Activated CD8-positive, alpha-beta memory T cell treated with anti-CD3 and anti-CD28 coated beads, Interleukin-2, amount 50 U/mL, for 1 hour (primary cell): ENCODE measurements at regions not wholly inside any gene's neighbourhood (a gene's known extent, or its start where the extent isn't known, plus 50 kb on each side); places are given as distances from the start of the nearest gene placed in this dataset.

Experiments
- DNase-seq: peaks from one replicate; pipeline ENCODE4 v3.0.0-alpha.2; 2020; ENCODE audit errors: extremely low read depth

GRCh38 chr13:103284466-103284865, 218.2 kb upstream of the SLC10A2 start:
- DNase-seq, result no peak

GRCh38 chr13:103283451-103283820, 217.2 kb upstream of the SLC10A2 start:
- DNase-seq, result no peak

DNA sequence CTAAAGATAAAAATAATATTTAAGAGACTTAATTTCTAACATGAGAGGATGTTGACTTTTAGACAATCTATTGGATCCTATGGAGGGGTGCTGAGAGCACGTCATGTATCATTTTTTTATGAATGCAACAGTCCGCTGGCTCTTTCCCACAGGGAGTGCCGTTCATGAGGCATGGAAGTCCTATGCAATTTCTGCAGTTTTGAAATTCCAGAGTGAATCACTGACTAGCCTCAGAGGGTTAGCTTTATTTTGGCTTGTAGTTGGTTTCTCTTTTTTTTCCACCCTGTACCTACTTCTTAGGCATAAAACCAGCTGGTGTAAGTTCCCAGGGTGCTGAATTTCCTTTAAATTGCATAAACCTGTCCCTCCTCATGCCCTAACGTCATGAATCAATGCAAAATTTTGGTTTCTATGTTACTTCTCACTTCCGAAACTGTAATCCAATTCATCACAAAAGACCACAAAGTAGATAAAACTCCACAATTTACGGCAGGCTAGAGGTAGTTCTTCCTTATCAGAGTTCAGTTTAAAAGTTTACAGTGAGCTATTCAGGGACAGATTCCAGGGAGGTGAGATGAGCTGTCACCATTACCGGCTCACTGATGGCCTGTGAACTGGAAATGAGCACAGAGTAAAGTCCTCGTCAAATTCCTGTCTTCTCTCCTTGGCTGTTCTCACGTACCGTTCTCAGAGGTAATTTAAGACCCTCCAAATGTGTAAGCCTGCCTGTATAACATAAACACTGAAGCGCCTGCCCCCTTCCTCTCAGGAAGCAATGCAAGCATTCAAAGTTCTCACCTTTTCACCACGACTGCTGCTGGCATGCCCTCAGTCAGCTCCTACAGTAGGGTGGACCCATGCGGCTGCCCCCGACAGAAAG, 216.6 kb upstream of the SLC10A2 start:
- DNase-seq, result no peak

DNA sequence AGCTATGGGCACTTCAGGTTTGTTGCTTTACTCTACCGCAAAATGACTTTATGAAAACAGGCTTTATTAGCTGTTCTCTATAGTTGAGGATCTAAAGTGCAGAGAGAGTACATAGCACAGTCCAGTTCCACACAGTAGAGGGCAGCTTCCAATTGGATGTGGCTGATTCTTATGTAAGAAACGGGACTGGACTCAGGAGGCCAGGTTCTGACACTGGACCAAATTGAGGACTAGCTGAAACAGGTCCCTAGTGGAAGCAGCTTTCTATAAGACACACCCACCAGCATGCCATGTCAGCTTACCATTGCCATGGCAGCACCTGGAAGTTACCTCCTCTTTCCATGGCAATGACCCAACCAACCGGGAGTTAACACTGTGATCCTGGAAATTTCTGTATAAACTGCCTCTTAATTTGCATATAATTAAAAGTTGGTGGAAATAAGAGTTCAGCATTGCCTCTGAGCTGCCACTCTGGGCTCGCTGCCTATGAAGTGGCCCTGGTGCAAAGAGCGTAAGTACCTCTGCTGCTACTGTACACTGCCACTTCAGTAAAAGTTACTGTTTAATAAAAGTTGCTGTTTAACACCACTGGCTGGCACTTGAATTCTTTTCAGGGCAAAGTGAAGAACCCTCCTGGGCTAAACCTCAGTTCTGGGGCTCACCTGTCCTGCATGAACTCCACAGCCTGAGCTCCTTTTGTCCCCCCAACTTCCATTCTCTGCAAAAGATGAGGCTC, 211.9 kb upstream of the SLC10A2 start:
- no peak for DNase-seq

DNA sequence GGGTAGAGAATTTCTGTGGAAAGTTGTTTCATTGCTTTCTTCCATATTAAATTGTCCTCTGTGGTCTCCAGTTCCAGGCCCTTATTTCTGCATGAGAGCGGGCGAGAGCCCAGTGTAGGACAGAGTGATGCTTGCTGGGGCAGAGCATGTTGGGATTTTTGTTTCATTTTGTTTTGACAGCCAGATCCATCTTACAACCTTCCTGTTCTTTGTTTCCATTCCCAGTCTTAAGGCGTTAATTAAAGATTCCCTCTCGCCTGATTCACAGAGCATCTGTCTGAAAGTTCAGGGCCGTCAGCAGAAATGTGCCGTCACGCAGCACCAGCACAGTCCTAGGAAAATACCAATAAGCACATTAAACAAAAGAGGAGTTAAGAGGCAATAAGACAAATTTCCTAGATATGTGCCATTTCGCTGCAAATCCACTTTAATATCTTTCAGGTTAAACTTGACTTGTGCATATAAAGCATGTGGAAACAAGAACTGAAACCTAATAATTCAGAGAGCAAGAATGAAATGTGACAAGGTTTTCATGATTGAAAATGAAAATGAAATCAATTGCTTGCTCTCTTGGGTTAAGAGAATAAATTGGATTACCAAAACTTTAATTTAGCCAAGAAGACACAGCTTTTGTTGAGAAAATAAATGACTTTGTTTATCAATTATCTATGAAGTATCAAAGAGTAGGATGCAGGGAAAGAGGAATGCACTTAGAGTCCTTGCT, 210.7 kb upstream of the SLC10A2 start:
- no peak for DNase-seq

DNA sequence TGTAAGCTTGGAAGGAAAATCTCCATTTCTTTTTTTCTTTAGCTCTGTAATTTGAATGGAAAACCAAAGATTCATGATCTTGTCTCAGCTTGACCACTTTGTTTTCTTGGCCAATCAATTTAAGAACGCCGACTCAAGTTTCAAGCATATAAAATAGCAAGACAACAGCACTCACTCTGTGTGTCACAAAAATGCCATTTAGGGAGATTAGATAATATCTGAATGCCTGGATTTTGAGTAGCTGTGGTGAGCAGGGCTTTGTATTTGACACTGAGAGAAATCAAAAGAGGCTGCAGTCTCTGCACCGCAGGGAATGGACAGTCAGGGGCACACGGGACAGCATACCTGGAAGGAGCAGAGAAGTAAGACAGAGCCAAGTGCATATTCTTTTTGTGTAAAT, 209.5 kb upstream of the SLC10A2 start:
- no peak for DNase-seq

- no peak for DNase-seq
Measured at GRCh38 chr13:103275081-103275480, 208.9 kb upstream of the SLC10A2 start.

DNA sequence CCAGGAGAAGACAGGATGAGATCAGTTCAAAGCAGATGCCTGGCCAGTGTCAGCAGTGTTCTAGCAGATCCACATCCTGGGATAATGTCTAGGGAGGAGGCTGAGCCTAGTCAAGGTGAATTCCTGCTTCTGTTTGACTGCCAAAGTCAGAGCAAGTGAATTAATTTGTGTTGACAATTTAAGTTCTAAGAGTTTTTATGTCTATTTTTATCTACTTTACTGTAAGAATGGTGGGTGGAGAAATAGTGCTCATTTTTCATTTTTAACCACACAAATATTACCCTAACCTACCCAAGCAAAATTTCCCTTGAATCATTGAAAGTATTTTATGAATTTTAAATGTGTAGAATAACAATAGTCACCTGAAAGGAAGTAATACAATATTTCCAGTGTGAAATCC, 207.6 kb upstream of the SLC10A2 start:
- no peak for DNase-seq

- no peak for DNase-seq
Measured at GRCh38 chr13:103272770-103273169, 206.6 kb upstream of the SLC10A2 start.

DNA sequence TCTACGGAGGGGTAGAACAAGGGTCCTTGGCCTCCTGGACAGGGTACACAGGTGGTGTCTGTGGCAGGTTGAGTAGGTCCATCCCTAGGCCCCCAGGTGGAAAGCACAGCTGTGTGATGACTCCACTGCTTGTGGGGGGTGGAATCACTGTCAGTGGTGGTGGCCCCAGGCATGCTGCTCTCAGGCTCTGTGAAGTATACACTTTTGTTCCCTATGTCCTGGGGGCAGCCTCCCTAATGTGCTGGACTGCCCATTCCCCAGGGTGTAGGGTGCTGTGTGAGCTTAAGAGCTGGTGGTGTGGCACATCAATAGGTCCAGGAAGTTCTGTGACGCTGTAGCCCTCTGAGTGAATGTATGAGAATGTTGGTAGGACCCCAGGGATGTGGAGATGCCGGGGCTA, 197.2 kb upstream of the SLC10A2 start:
- DNase-seq, result no peak

GRCh38 chr13:103255587-103256301, 189.5 kb upstream of the SLC10A2 start:
- DNase-seq, result no peak

DNA sequence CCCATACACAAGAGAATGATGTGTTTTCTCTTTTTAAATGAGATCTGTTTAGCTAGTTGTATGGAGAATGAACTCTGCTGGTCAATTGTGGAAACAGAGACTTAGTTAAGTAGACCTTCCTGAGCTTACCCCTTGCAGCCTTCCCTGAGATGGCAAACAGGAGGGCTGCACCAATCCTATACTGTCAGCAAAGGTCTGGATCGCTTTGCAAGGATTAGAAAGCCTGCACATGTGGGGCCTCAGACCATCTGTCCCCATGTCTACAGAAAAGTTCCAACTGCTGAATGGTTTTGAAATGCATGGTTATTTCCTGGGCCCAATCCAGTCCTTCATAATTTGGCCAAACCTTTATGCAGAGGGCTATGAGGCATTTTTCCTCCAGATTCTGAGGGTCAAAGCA, 183.9 kb upstream of the SLC10A2 start:
- no peak for DNase-seq

DNA sequence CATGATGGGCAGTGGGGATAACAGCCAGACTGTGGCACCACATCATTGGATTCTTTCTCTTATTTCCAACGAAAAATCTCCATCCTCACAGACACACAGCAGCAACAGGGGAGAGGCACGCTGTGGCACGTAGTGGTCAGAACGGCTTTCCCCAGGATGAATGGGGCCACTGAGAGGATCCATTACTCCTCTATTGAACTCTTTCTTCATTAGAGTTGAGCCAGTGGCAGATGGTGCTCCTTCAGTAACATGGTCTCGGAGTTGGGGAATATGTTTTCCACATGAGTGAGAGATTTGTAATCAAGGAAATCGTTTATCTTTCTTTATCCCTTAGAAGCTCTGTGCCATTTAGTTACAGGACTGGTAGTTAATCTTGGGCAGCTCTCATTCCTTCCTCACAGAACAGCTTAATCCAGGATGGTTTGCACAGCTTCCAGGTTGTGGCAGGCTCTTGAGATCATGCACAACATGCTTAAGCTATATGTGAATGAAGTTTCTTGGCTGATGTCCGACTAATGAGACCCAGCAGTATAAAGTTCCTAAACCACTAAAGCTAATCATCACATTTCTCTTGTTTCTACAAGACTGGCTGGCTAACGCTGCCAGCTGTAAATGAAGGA, 180.5 kb upstream of the SLC10A2 start:
- no peak for DNase-seq

DNA sequence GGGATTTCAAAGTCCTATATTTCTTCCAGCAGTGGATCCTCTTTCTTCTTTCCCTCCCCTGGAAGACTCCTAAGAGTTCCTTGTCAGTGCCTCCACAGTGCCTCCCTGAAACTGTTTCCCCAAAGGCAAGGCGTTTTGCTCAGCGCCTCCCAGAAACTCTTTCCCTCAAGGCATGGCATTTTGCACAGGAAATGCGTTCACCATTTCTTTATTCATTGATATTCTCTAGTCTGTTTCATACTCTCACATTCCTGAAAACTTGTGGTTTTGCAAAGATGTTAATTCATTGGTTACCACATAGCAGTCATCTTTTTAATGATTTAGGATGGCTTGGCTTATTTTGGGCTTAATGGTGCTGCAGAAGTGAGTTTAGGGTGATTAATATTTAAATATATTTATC, 177.3 kb upstream of the SLC10A2 start:
- DNase-seq, result no peak

- no peak for DNase-seq
Measured at GRCh38 chr13:103238441-103238840, 172.2 kb upstream of the SLC10A2 start.

- no peak for DNase-seq
Measured at GRCh38 chr13:103236213-103236612, 170.0 kb upstream of the SLC10A2 start.

DNA sequence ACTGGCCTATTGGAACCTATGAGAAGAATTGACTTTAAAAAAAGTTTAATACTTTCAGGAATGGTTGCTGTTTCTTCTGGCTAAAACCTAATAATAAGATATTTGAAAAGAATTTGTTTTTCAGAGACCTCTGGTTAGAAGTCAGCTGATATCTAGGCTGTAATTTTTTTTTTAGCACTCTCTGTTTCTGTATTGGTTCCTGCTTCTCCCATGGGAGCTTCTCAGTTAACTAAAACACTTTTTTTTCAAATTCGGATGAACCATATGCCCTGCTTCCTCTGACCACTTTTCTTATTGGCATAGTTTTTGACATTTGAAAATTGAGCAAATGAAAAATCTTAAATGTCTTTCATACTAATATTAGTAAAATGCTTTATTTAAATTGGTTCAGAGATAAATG, 163.5 kb upstream of the SLC10A2 start:
- DNase-seq, result no peak

GRCh38 chr13:103224804-103225203, 158.6 kb upstream of the SLC10A2 start:
- DNase-seq, result no peak

- DNase-seq, result no peak
Measured at GRCh38 chr13:103222683-103223082, 156.5 kb upstream of the SLC10A2 start.

DNA sequence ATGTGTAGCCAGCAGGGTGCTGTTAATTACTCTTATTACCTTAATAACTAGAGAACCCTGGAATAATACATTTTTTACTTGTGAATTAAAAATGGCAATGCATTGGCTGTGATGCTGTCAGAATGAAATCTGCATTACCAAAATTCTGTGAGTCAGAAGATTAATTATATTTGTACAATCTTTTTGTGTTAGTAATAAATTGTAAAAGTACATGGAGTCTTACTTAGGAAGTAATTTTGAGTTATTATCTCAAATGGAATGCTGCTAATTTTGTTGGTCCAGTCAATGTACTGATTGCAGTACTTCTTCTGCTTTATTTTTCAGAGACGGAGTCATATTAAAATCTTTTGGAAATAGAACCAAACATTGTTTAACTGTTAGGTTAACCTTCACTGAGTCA, 152.0 kb upstream of the SLC10A2 start:
- DNase-seq, result no peak

DNA sequence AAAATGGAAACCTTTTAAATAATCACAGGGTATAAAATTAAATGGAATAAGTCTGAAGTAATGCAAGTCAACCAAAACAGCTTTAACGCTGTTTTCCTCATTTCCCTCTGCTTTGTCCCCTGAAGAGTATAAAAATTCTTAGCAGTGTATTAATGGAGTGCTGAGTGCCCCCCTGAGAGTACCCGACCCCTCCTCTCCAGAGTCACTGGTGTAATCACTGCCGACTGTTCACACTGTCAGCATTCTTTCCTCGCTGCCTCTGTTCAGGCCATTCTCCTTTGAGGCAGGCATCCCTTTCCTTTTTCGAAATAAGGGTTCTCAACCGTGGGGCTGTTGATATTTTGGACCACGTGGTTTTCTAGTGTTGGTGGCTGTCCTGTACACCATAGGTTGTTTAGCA, 146.9 kb upstream of the SLC10A2 start:
- no peak for DNase-seq

- DNase-seq, result no peak
Measured at GRCh38 chr13:103210348-103210747, 144.1 kb upstream of the SLC10A2 start.
